ENCODE measurements at regions not wholly inside any gene's neighbourhood (a gene's known extent, or its start where the extent isn't known, plus 50 kb on each side); places are given as distances from the start of the nearest gene placed in this dataset.

- TF ChIP-seq CTCF (IDR thresholded peaks at IDR 0.05; ENCODE audit: low read depth, low read length) (no peak), POLR2A (IDR thresholded peaks at IDR 0.05; ENCODE audit: extremely low read depth, insufficient read length) (no peak), MAX (IDR thresholded peaks at IDR 0.05; ENCODE audit: low read depth, low read length) (no peak)
Measured at GRCh38 chr18:5709476-5710095, 165.8 kb upstream of the EPB41L3 start.

All from NB4 (cell line).